Activated CD4-positive, alpha-beta memory T cell treated with anti-CD3 and anti-CD28 coated beads, Interleukin-2, amount 10 ng/mL, durations not matched to agents 7 days and 5 days (primary cell): ENCODE measurements at regions not wholly inside any gene's neighbourhood (a gene's known extent, or its start where the extent isn't known, plus 50 kb on each side); places are given as distances from the start of the nearest gene placed in this dataset.
"Not testable (repeated sequence)": the region's sequence is repeated elsewhere in the genome, so short reads cannot be mapped to it uniquely, and the experiment has no call there.

Source experiments
- CTCF ChIA-PET: fragments of 350-600 bp; sonication (Branson Sonifier 250); formaldehyde crosslinking; loops from one replicate; lab custom pipeline; 2021; ENCODE audit warnings: antibody characterized with exemption, inconsistent platforms; lab: Charles Lee
- POLR2A ChIA-PET: fragments of 350-600 bp; sonication (Branson Sonifier 250); formaldehyde crosslinking; loops from one replicate; lab custom pipeline; 2021; ENCODE audit warnings: antibody characterized with exemption; lab: Charles Lee
- DNase-seq: peaks from one replicate; pipeline ENCODE4 v3.0.0-alpha.2; 2020
- H3K27ac Mint-ChIP-seq: one replicate; pipeline ENCODE4 v1.8.0; 2021; ENCODE audit warnings: mild to moderate bottlenecking, mixed read lengths
- H3K27me3 Mint-ChIP-seq: one replicate; pipeline ENCODE4 v1.8.0; 2021; ENCODE audit warnings: mixed read lengths
- H3K36me3 Mint-ChIP-seq: one replicate; pipeline ENCODE4 v1.8.0; 2021; ENCODE audit warnings: low read depth, mixed read lengths
- H3K4me1 Mint-ChIP-seq: one replicate; pipeline ENCODE4 v1.8.0; 2021; ENCODE audit warnings: mixed read lengths
- H3K4me3 Mint-ChIP-seq: one replicate; pipeline ENCODE4 v1.8.0; 2021; ENCODE audit warnings: mild to moderate bottlenecking, mixed read lengths
- H3K9me3 Mint-ChIP-seq: one replicate; pipeline ENCODE4 v1.8.0; 2021; ENCODE audit warnings: mixed read lengths

GRCh38 chr11:91312541-91312940 is 912.1 kb upstream of the FAT3 start:
- Mint-ChIP-seq H3K4me3 (no peak overlapping the region), H3K4me1 (no peaks in the 10 kb centered on the region), H3K27me3 (no peaks in the 10 kb centered on the region), H3K27ac (no peak overlapping the region), H3K36me3 (no peaks in the 10 kb centered on the region), H3K9me3 (peaks cover 11% of the 10 kb centered on the region)
- DNase-seq, result no peak
- POLR2A ChIA-PET, result no interaction called here
- CTCF ChIA-PET, result no interaction called here

GRCh38 chr11:91310085-91310484 is 914.5 kb upstream of the FAT3 start:
- no peak overlapping the region for H3K4me3 Mint-ChIP-seq
- POLR2A ChIA-PET, result no interaction called here
- no peak overlapping the region for H3K27ac Mint-ChIP-seq
- peaks cover 14% of the 10 kb centered on the region for H3K9me3 Mint-ChIP-seq
- H3K4me1 Mint-ChIP-seq, result no peaks in the 10 kb centered on the region
- CTCF ChIA-PET, result no interaction called here
- no peaks in the 10 kb centered on the region for H3K27me3 Mint-ChIP-seq
- DNase-seq, result no peak
- H3K36me3 Mint-ChIP-seq, result no peaks in the 10 kb centered on the region

- no peaks in the 10 kb centered on the region for H3K27me3 Mint-ChIP-seq
- H3K27ac Mint-ChIP-seq, result no peak overlapping the region
- ChIA-PET POLR2A (no interaction called here), CTCF (no interaction called here)
- H3K4me3 Mint-ChIP-seq, result no peak overlapping the region
- no peaks in the 10 kb centered on the region for H3K4me1 Mint-ChIP-seq
- no peak for DNase-seq
- peaks cover 14% of the 10 kb centered on the region for H3K9me3 Mint-ChIP-seq
- no peaks in the 10 kb centered on the region for H3K36me3 Mint-ChIP-seq
Observed at GRCh38 chr11:91308069-91308468, 916.5 kb upstream of the FAT3 start.

- ChIA-PET CTCF (no interaction called here), POLR2A (no interaction called here)
- Mint-ChIP-seq H3K9me3 (peaks cover 6% of the 10 kb centered on the region), H3K4me1 (no peaks in the 10 kb centered on the region), H3K27ac (no peak overlapping the region), H3K27me3 (no peaks in the 10 kb centered on the region), H3K36me3 (no peaks in the 10 kb centered on the region), H3K4me3 (no peak overlapping the region)
- DNase-seq, result no peak
Observed at GRCh38 chr11:91305402-91305801, 919.2 kb upstream of the FAT3 start.

GRCh38 chr11:91303749-91304148 is 920.9 kb upstream of the FAT3 start:
- Mint-ChIP-seq H3K36me3 (no peaks in the 10 kb centered on the region), H3K4me1 (no peaks in the 10 kb centered on the region), H3K4me3 (no peak overlapping the region), H3K27me3 (no peaks in the 10 kb centered on the region), H3K9me3 (peaks cover 2% of the 10 kb centered on the region), H3K27ac (no peak overlapping the region)
- POLR2A ChIA-PET, result no interaction called here
- DNase-seq, result no peak
- CTCF ChIA-PET, result no interaction called here

GRCh38 chr11:91299980-91300379 is 924.6 kb upstream of the FAT3 start:
- Mint-ChIP-seq H3K4me3 (no peak overlapping the region), H3K27me3 (no peaks in the 10 kb centered on the region), H3K27ac (no peak overlapping the region), H3K4me1 (no peaks in the 10 kb centered on the region), H3K36me3 (no peaks in the 10 kb centered on the region), H3K9me3 (peaks cover 2% of the 10 kb centered on the region)
- POLR2A ChIA-PET, result no interaction called here
- CTCF ChIA-PET, result no interaction called here
- DNase-seq, result no peak

GRCh38 chr11:91296629-91297028 is 928.0 kb upstream of the FAT3 start:
- Mint-ChIP-seq H3K27ac (no peak overlapping the region), H3K4me3 (no peak overlapping the region), H3K27me3 (no peaks in the 10 kb centered on the region), H3K9me3 (peaks cover 4% of the 10 kb centered on the region), H3K4me1 (no peaks in the 10 kb centered on the region), H3K36me3 (no peaks in the 10 kb centered on the region)
- POLR2A ChIA-PET, result no interaction called here
- DNase-seq, result no peak
- CTCF ChIA-PET, result no interaction called here

- no peak overlapping the region for H3K4me3 Mint-ChIP-seq
- peaks cover 5% of the 10 kb centered on the region for H3K9me3 Mint-ChIP-seq
- H3K4me1 Mint-ChIP-seq, result no peaks in the 10 kb centered on the region
- no peaks in the 10 kb centered on the region for H3K36me3 Mint-ChIP-seq
- DNase-seq, result no peak
- POLR2A ChIA-PET, result no interaction called here
- H3K27ac Mint-ChIP-seq, result no peak overlapping the region
- CTCF ChIA-PET, result no interaction called here
- H3K27me3 Mint-ChIP-seq, result no peaks in the 10 kb centered on the region
Observed at GRCh38 chr11:91295591-91295990, 929.0 kb upstream of the FAT3 start.

- Mint-ChIP-seq H3K4me1 (no peaks in the 10 kb centered on the region), H3K9me3 (peaks cover 3% of the 10 kb centered on the region), H3K27ac (no peak overlapping the region), H3K27me3 (no peaks in the 10 kb centered on the region), H3K4me3 (no peak overlapping the region), H3K36me3 (no peaks in the 10 kb centered on the region)
- no peak for DNase-seq
- POLR2A ChIA-PET, result no interaction called here
- CTCF ChIA-PET, result no interaction called here
Observed at GRCh38 chr11:91293119-91293518, 931.5 kb upstream of the FAT3 start.

- no peak for DNase-seq
- ChIA-PET CTCF (no interaction called here), POLR2A (no interaction called here)
- peaks cover 7% of the 10 kb centered on the region for H3K9me3 Mint-ChIP-seq
- no peaks in the 10 kb centered on the region for H3K27me3 Mint-ChIP-seq
- no peaks in the 10 kb centered on the region for H3K4me1 Mint-ChIP-seq
- no peaks in the 10 kb centered on the region for H3K36me3 Mint-ChIP-seq
- H3K27ac Mint-ChIP-seq, result no peak overlapping the region
- no peak overlapping the region for H3K4me3 Mint-ChIP-seq
Observed at GRCh38 chr11:91272089-91272488, 952.5 kb upstream of the FAT3 start.

GRCh38 chr11:91268512-91269295 is 955.9 kb upstream of the FAT3 start:
- H3K4me1 Mint-ChIP-seq, H3K27ac Mint-ChIP-seq, H3K27me3 Mint-ChIP-seq, CTCF ChIA-PET, DNase-seq, H3K4me3 Mint-ChIP-seq, H3K36me3 Mint-ChIP-seq, H3K9me3 Mint-ChIP-seq, POLR2A ChIA-PET: not testable (repeated sequence)

- no peaks in the 10 kb centered on the region for H3K36me3 Mint-ChIP-seq
- H3K4me3 Mint-ChIP-seq, result no peak overlapping the region
- ChIA-PET CTCF (no interaction called here), POLR2A (no interaction called here)
- H3K4me1 Mint-ChIP-seq, result no peaks in the 10 kb centered on the region
- no peak overlapping the region for H3K27ac Mint-ChIP-seq
- DNase-seq, result no peak
- H3K27me3 Mint-ChIP-seq, result no peaks in the 10 kb centered on the region
- H3K9me3 Mint-ChIP-seq, result peaks cover 7% of the 10 kb centered on the region
Observed at GRCh38 chr11:91265946-91266345, 958.7 kb upstream of the FAT3 start.

- DNase-seq, result no peak
- Mint-ChIP-seq H3K4me3 (no peak overlapping the region), H3K27ac (no peak overlapping the region), H3K9me3 (no peaks in the 10 kb centered on the region), H3K4me1 (no peaks in the 10 kb centered on the region), H3K27me3 (no peaks in the 10 kb centered on the region), H3K36me3 (no peaks in the 10 kb centered on the region)
- CTCF ChIA-PET, result no interaction called here
- POLR2A ChIA-PET, result no interaction called here
Observed at GRCh38 chr11:91264481-91264880, 960.1 kb upstream of the FAT3 start.
